ENCODE measurements at regions not wholly inside any gene's neighbourhood (a gene's known extent, or its start where the extent isn't known, plus 50 kb on each side); places are given as distances from the start of the nearest gene placed in this dataset.
"Not testable (repeated sequence)": the region's sequence is repeated elsewhere in the genome, so short reads cannot be mapped to it uniquely, and the experiment has no call there.

DNA sequence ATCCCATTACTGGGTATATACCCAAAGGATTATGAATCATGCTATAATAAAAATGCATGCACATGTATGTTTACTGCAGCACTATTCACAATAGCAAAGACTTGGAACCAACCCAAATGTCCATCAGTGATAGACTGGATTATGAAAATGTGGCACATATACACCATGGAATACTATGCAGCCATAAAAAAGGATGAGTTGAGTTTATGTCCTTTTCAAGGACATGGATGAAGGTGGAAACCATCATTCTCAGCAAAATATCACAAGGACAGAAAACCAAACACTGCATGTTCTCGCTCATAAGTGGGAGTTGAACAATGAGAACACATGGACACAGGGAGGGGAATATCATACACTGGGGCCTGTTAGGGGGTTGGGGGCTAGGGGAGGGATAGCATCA is 247.8 kb upstream of the SOX4 start:
- H3K36me3 ChIP-seq (ENCODE audit: insufficient read depth, low read length); H3K27ac ChIP-seq (ENCODE audit: low read length); H4K20me1 ChIP-seq (ENCODE audit: insufficient read depth); H3K9me3 ChIP-seq (ENCODE audit: low read length); H3K27me3 ChIP-seq (ENCODE audit: insufficient read depth, low read depth, low read length); H2AFZ ChIP-seq (ENCODE audit: low read depth, low read length); H3K79me2 ChIP-seq (replicated peaks; ENCODE audit: insufficient read depth, low read length); H3K4me2 ChIP-seq (ENCODE audit: low read length); H3K9me2 ChIP-seq (ENCODE audit: insufficient read depth, low read length); H3K4me3 ChIP-seq (ENCODE audit: low read length); H3F3A ChIP-seq (ENCODE audit: insufficient read depth, low read length, poor library complexity, severe bottlenecking); H3K9ac ChIP-seq (ENCODE audit: low read length): not testable (repeated sequence)

- H3K4me3 ChIP-seq (ENCODE audit: low read length) = no peak overlapping the region
- no peak overlapping the region for H3K27ac ChIP-seq (ENCODE audit: low read length)
- TF ChIP-seq RAD21 (conservative IDR thresholded peaks at IDR 0.05) = no peak
- no peak for TF ChIP-seq MXI1 (conservative IDR thresholded peaks at IDR 0.05; ENCODE audit: poor library complexity, severe bottlenecking)
- TF ChIP-seq POLR2AphosphoS5 (IDR thresholded peaks at IDR 0.05) = no peak
- no peak for TF ChIP-seq REST (IDR thresholded peaks at IDR 0.05; ENCODE audit: borderline replicate concordance)
- no peak for TF ChIP-seq SMC3 (conservative IDR thresholded peaks at IDR 0.05; ENCODE audit: poor library complexity)
- TF ChIP-seq, protein P1, sequence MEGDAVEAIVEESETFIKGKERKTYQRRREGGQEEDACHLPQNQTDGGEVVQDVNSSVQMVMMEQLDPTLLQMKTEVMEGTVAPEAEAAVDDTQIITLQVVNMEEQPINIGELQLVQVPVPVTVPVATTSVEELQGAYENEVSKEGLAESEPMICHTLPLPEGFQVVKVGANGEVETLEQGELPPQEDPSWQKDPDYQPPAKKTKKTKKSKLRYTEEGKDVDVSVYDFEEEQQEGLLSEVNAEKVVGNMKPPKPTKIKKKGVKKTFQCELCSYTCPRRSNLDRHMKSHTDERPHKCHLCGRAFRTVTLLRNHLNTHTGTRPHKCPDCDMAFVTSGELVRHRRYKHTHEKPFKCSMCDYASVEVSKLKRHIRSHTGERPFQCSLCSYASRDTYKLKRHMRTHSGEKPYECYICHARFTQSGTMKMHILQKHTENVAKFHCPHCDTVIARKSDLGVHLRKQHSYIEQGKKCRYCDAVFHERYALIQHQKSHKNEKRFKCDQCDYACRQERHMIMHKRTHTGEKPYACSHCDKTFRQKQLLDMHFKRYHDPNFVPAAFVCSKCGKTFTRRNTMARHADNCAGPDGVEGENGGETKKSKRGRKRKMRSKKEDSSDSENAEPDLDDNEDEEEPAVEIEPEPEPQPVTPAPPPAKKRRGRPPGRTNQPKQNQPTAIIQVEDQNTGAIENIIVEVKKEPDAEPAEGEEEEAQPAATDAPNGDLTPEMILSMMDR (IDR thresholded peaks at IDR 0.05; ENCODE audit: poor library complexity, severe bottlenecking) = no peak
- no peak for TF ChIP-seq EZH2 (IDR thresholded peaks at IDR 0.05; ENCODE audit: borderline replicate concordance, insufficient read depth, low read length, poor library complexity, severe bottlenecking)
- TF ChIP-seq EP300 (conservative IDR thresholded peaks at IDR 0.05; ENCODE audit: poor library complexity, severe bottlenecking) = no peak
- no peak for TF ChIP-seq TAF1 (IDR thresholded peaks at IDR 0.05; ENCODE audit: low read depth)
- no peaks in the 10 kb centered on the region for H3K79me2 ChIP-seq (replicated peaks; ENCODE audit: insufficient read depth, low read length)
- H4K20me1 ChIP-seq (ENCODE audit: insufficient read depth) = no peaks in the 10 kb centered on the region
- H3F3A ChIP-seq (ENCODE audit: insufficient read depth, low read length, poor library complexity, severe bottlenecking) = no peaks in the 10 kb centered on the region
- H3K9me3 ChIP-seq (ENCODE audit: low read length) = no peaks in the 10 kb centered on the region
- H3K4me2 ChIP-seq (ENCODE audit: low read length) = no peak overlapping the region
- no peak overlapping the region for H3K9ac ChIP-seq (ENCODE audit: low read length)
- no peaks in the 10 kb centered on the region for H3K27me3 ChIP-seq (ENCODE audit: insufficient read depth, low read depth, low read length)
- no peaks in the 10 kb centered on the region for H3K36me3 ChIP-seq (ENCODE audit: insufficient read depth, low read length)
- no peak overlapping the region for H2AFZ ChIP-seq (ENCODE audit: low read depth, low read length)
- H3K9me2 ChIP-seq (ENCODE audit: insufficient read depth, low read length) = no peaks in the 10 kb centered on the region
Measured at GRCh38 chr6:21348146-21348503, 245.4 kb upstream of the SOX4 start.

GRCh38 chr6:21348504-21349195 is 244.9 kb upstream of the SOX4 start:
- no peak for TF ChIP-seq SMC3 (conservative IDR thresholded peaks at IDR 0.05; ENCODE audit: poor library complexity)

More at GRCh38 chr6:21348504-21349195, 244.9 kb upstream of the SOX4 start:
- no peaks in the 10 kb centered on the region for H3K9me2 ChIP-seq (ENCODE audit: insufficient read depth, low read length)
- no peak overlapping the region for H3K4me3 ChIP-seq (ENCODE audit: low read length)
- no peaks in the 10 kb centered on the region for H3K36me3 ChIP-seq (ENCODE audit: insufficient read depth, low read length)
- H3K27ac ChIP-seq (ENCODE audit: low read length) = no peak overlapping the region
- no peak overlapping the region for H3K9ac ChIP-seq (ENCODE audit: low read length)
- H3F3A ChIP-seq (ENCODE audit: insufficient read depth, low read length, poor library complexity, severe bottlenecking) = no peaks in the 10 kb centered on the region
- no peaks in the 10 kb centered on the region for H4K20me1 ChIP-seq (ENCODE audit: insufficient read depth)
- no peaks in the 10 kb centered on the region for H3K9me3 ChIP-seq (ENCODE audit: low read length)
- H3K27me3 ChIP-seq (ENCODE audit: insufficient read depth, low read depth, low read length) = no peaks in the 10 kb centered on the region
- no peak overlapping the region for H2AFZ ChIP-seq (ENCODE audit: low read depth, low read length)
- no peak overlapping the region for H3K4me2 ChIP-seq (ENCODE audit: low read length)
- H3K79me2 ChIP-seq (replicated peaks; ENCODE audit: insufficient read depth, low read length) = no peaks in the 10 kb centered on the region
